ENCODE measurements at regions not wholly inside any gene's neighbourhood (a gene's known extent, or its start where the extent isn't known, plus 50 kb on each side); places are given as distances from the start of the nearest gene placed in this dataset.

DNA sequence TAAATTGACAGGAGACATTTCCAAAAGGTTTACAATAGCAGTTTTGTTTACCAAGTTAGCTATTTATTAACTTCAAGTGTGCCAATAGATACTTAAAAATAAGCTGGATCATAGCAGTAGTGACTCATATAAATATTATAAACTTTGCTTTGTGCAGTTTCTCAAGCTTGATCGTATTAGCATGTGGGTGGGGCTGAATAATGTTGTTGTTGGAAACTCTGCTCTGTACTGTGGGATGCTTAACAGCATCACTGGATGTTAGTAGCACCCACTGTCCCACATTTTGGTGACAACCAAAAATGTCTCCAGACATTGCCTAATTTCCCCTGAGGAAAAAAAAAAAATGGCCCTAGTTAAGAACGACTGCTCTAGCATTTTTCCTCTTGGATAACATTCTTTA, 855.2 kb upstream of the ADGRL3 start:
- no peak overlapping the region for H3K4me3 ChIP-seq
- no peak for TF ChIP-seq CTCF (IDR thresholded peaks at IDR 0.05)
- DNase-seq (no peak), ATAC-seq (no peak)
- H3K36me3 ChIP-seq (ENCODE audit: low read depth), result no peaks in the 10 kb centered on the region
- no peaks in the 10 kb centered on the region for H3K4me1 ChIP-seq (ENCODE audit: low read depth)
- intact Hi-C loops (cut with DNase I, micrococcal nuclease), result no loop called here
- H3K9me3 ChIP-seq, result peaks cover 3% of the 10 kb centered on the region

DNA sequence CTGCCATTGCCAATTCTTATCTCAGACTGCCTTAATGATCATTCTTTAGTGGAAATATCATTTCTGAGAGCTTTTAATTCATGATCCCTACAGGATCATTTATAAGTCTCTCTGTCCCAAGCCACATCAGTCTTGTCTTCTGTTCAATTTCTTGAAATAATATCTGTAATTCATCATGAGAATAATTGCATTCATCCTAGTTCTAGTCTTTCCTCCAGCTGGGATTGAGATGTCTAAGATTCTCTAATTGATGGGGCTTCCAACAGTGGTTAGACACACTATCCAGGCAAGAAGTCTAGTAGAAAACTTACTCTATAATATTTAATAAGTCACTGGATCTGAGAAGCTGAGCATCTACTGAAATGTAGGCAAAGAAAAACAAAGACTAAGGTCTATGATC, 854.7 kb upstream of the ADGRL3 start:
- H3K4me3 ChIP-seq, result no peak overlapping the region
- no peak for DNase-seq
- no peaks in the 10 kb centered on the region for H3K36me3 ChIP-seq (ENCODE audit: low read depth)
- no peaks in the 10 kb centered on the region for H3K4me1 ChIP-seq (ENCODE audit: low read depth)
- H3K9me3 ChIP-seq, result no peaks in the 10 kb centered on the region
- no peak for ATAC-seq
- intact Hi-C loops (cut with DNase I, micrococcal nuclease), result no loop called here
- TF ChIP-seq CTCF (IDR thresholded peaks at IDR 0.05), result no peak

DNA sequence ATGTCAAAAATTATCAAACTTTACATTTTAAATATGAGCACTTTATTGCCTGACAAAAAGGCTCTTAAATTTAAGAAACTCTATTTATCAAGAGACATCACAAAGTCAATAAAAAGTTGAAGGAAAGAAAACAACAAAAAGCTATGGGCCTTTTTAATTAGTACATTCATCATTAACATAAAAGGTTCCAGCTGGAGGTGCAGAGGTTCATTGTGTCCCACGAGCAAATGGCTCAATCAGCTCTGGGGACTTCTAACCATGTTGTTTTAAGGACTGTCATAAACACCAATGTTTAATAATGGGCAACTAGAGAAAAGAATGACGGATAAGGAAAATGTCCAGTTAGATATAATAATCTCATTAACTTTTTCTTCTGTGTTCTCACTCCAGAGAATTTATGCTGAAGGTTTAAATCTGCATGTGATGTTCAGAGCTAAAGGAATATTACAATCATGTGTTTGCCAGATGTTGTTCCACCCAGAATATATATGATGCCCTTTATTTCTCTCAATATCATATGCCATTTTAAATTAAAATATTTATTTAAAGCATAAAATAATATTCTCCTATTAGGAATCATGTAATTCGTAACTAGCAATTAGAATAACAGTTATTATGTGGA, 840.3 kb upstream of the ADGRL3 start:
- no peak for TF ChIP-seq CTCF (IDR thresholded peaks at IDR 0.05)
- no peaks in the 10 kb centered on the region for H3K36me3 ChIP-seq (ENCODE audit: low read depth)
- no peak overlapping the region for H3K4me3 ChIP-seq
- DNase-seq (no peak), ATAC-seq (no peak)
- H3K9me3 ChIP-seq, result peaks cover 6% of the 10 kb centered on the region
- intact Hi-C loops (cut with DNase I, micrococcal nuclease), result no loop called here
- no peaks in the 10 kb centered on the region for H3K4me1 ChIP-seq (ENCODE audit: low read depth)

DNA sequence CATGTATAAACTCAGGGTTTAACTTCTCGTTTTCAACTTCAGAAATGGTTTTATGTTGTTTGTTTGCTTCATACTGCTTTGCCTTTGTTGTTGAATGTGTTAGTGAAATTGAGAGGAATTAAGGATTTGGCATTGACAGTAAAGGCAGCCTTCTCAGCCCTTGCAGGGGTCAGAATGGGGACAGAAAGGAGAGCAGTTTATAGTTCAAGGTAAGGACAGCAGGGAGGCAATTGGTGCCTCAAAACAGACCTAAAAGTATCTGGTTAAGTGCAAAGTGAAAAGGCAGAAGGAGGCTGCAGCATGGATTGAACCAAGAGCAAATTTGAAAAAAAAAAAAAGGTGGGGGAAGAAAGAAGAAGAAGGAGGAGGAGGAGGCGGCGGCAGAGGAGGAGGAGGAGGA, 835.0 kb upstream of the ADGRL3 start:
- Histone ChIP-seq H3K9me3 (peaks cover 6% of the 10 kb centered on the region), H3K36me3 (ENCODE audit: low read depth) (no peaks in the 10 kb centered on the region), H3K4me3 (no peak overlapping the region), H3K4me1 (ENCODE audit: low read depth) (no peaks in the 10 kb centered on the region)
- no peak for ATAC-seq
- no peak for DNase-seq
- no peak for TF ChIP-seq CTCF (IDR thresholded peaks at IDR 0.05)
- intact Hi-C loops (cut with DNase I, micrococcal nuclease), result no loop called here

DNA sequence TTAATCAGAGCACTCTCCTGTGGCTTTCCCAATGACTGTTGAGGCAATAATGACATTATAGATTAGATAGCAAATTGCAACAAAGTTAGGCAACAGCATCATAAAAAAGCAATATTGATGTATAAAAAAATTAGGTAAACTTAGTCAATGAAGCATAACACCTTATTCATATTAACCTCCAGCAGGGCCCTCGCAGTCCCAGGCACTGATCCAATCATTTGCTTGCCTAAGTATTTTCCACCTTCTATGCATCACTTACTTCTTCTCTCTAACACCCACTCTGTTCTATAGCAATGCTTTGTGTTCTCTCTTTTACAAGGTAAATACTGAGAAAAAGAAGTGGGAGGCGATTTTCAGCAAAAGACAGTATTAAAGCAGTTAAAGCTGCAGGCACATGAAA, 833.5 kb upstream of the ADGRL3 start:
- ATAC-seq (no peak), DNase-seq (no peak)
- no peaks in the 10 kb centered on the region for H3K4me1 ChIP-seq (ENCODE audit: low read depth)
- intact Hi-C loops (cut with DNase I, micrococcal nuclease), result no loop called here
- TF ChIP-seq CTCF (IDR thresholded peaks at IDR 0.05), result no peak
- H3K9me3 ChIP-seq, result peaks cover 6% of the 10 kb centered on the region
- H3K36me3 ChIP-seq (ENCODE audit: low read depth), result no peaks in the 10 kb centered on the region
- H3K4me3 ChIP-seq, result no peak overlapping the region

DNA sequence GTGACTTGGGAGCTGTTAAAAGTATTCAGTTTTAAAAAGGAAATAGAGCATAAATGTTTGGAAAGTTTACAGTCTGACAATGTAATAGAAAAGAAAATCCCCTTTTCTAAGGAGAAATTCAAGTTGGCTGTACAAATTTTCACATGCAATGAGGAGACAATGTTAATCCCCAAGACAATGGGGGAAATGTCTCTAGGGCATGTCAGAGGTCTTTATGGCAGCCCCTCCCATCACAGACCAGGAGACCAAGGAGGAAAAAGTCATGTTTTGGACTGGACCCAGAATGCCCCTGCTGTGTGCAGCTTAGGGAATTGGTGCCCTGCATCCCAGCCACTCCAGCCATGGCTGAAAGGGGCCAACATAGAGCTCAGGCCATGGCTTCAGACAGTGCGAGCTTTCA, 831.1 kb upstream of the ADGRL3 start:
- no peak for ATAC-seq
- H3K4me1 ChIP-seq (ENCODE audit: low read depth), result no peaks in the 10 kb centered on the region
- no peak for DNase-seq
- H3K9me3 ChIP-seq, result peaks cover 12% of the 10 kb centered on the region
- TF ChIP-seq CTCF (IDR thresholded peaks at IDR 0.05), result no peak
- H3K4me3 ChIP-seq, result no peak overlapping the region
- intact Hi-C loops (cut with DNase I, micrococcal nuclease), result no loop called here
- H3K36me3 ChIP-seq (ENCODE audit: low read depth), result no peaks in the 10 kb centered on the region
